Endothelial cell of umbilical vein (primary cell): ENCODE measurements at regions not wholly inside any gene's neighbourhood (a gene's known extent, or its start where the extent isn't known, plus 50 kb on each side); places are given as distances from the start of the nearest gene placed in this dataset.

Source experiments
- BruUV-seq: library from RNA; stranded (reverse); fragments of 400-500 nt; replicated peaks from 2 replicates; lab custom pipeline; 2021; lab: Mats Ljungman, UMichigan
- CTCF ChIA-PET: fragments of 300-600, 350-600 bp; sonication (Branson Sonifier 250); formaldehyde crosslinking; loops from one replicate; lab custom pipeline; 2021; ENCODE audit warnings: antibody characterized with exemption, inconsistent platforms; lab: Charles Lee
- POLR2A ChIA-PET: fragments of 300-600, 350-600 bp; sonication (Branson Sonifier 250); formaldehyde crosslinking; loops from one replicate; lab custom pipeline; 2021; ENCODE audit warnings: antibody characterized with exemption, inconsistent platforms; lab: Charles Lee
- DNase-seq: peaks from one replicate; pipeline ENCODE4 v3.0.0-alpha.2; 2011; ENCODE audit warnings: low read depth, low spot score
- FAIRE-seq: peaks from 2 replicates; lab custom pipeline; 2011; peaks lifted over from hg19 to GRCh38; lab: Jason Lieb, UNC
- H2AFZ ChIP-seq: 2 replicates; pipeline ENCODE4 v1.6.0; 2012; ENCODE audit warnings: low read depth, low read length, control low read depth, inconsistent platforms
- H3K27ac ChIP-seq: 2 replicates; pipeline ENCODE4 v1.5.1; 2011; ENCODE audit warnings: low read depth, mild to moderate bottlenecking, control low read depth, low read length, moderate library complexity; ENCODE audit not compliant: insufficient read depth
- H3K27me3 ChIP-seq, 2 experiments: 2 replicates each; pipeline versions ENCODE4 v1.6.0 to v1.6.1; 2011; ENCODE audit warnings: low read length in 2 of 2, mixed read lengths in 1 of 2; ENCODE audit not compliant: control insufficient read depth in 2 of 2, insufficient read depth in 2 of 2
- H3K36me3 ChIP-seq, 2 experiments: 2 replicates in 1 of 2; 3 replicates in 1 of 2; pipeline ENCODE4 v1.5.1; 2011; ENCODE audit warnings: low read length in 2 of 2, mild to moderate bottlenecking in 1 of 2, moderate library complexity in 1 of 2; ENCODE audit not compliant: control insufficient read depth in 2 of 2, insufficient read depth in 2 of 2; ENCODE audit errors: extremely low read depth in 1 of 2
- H3K4me1 ChIP-seq: 3 replicates; pipeline ENCODE4 v1.5.1; 2011; ENCODE audit warnings: mild to moderate bottlenecking, low read length; ENCODE audit not compliant: control insufficient read depth, insufficient read depth; ENCODE audit errors: extremely low read depth
- H3K4me2 ChIP-seq: 2 replicates; pipeline ENCODE4 v1.6.1; 2011; ENCODE audit warnings: low read length, control low read depth, mixed read lengths; ENCODE audit not compliant: insufficient read depth
- H3K4me3 ChIP-seq, 3 experiments: fragments of 200-600 bp in 1 of 3; sonication (generic), shearing (Covaris generic) in 1 of 3; replicated peaks in 1 of 3; 2 replicates each; pipeline ENCODE4 v1.5.1; 2011 to 2016; ENCODE audit warnings: control low read depth in 3 of 3, low read length in 3 of 3, mild to moderate bottlenecking in 2 of 3, inconsistent platforms in 1 of 3, low read depth in 1 of 3, moderate library complexity in 1 of 3; ENCODE audit not compliant: insufficient read depth in 1 of 3
- H3K79me2 ChIP-seq: 2 replicates; pipeline ENCODE4 v1.6.0; 2012; ENCODE audit warnings: low read length, inconsistent platforms; ENCODE audit not compliant: control insufficient read depth, insufficient read depth
- H3K9ac ChIP-seq: replicated peaks from 2 replicates; pipeline ENCODE3; 2011; ENCODE audit warnings: low read length, control low read depth; ENCODE audit not compliant: insufficient read depth; ENCODE audit errors: extremely low read depth
- H3K9me1 ChIP-seq: replicated peaks from 3 replicates; pipeline ENCODE4 v1.6.0; 2011; ENCODE audit warnings: mild to moderate bottlenecking, low read length; ENCODE audit not compliant: control insufficient read depth, insufficient read depth; ENCODE audit errors: extremely low read depth
- H3K9me3 ChIP-seq: replicated peaks from 2 replicates; pipeline ENCODE4 v1.5.1; 2012; ENCODE audit warnings: low read length, inconsistent platforms; ENCODE audit not compliant: control insufficient read depth, insufficient read depth
- H4K20me1 ChIP-seq: replicated peaks from 2 replicates; pipeline ENCODE3; 2011; ENCODE audit warnings: mild to moderate bottlenecking, low read length; ENCODE audit not compliant: control insufficient read depth, insufficient read depth; ENCODE audit errors: extremely low read depth
- CTCF ChIP-seq, 2 donors: IDR thresholded peaks; 1 replicate in 1 of 2; 2 replicates in 1 of 2; pipeline ENCODE4 v1.5.1; 2011; ENCODE audit warnings: low read length in 2 of 2, mild to moderate bottlenecking in 2 of 2, moderate library complexity in 2 of 2, control low read depth in 1 of 2, inconsistent platforms in 1 of 2, low read depth in 1 of 2; ENCODE audit not compliant: insufficient read depth in 1 of 2; ENCODE audit errors: extremely low read depth in 1 of 2
- EZH2 ChIP-seq: IDR thresholded peaks from 2 replicates; pipeline ENCODE4 v1.6.1; 2012; ENCODE audit warnings: borderline replicate concordance, low read depth, mild to moderate bottlenecking, moderate library complexity, low read length, inconsistent platforms; ENCODE audit not compliant: severe bottlenecking
- FOS ChIP-seq: IDR thresholded peaks from 2 replicates; pipeline ENCODE4 v1.6.1; 2011; ENCODE audit warnings: mild to moderate bottlenecking, low read length, moderate library complexity, borderline replicate concordance; ENCODE audit not compliant: insufficient read depth
- GATA2 ChIP-seq: IDR thresholded peaks from 2 replicates; pipeline ENCODE4 v1.7.0; 2011; ENCODE audit warnings: low read depth, mild to moderate bottlenecking, moderate library complexity, mixed read lengths, low read length; ENCODE audit not compliant: insufficient read length, insufficient read depth
- JUN ChIP-seq: IDR thresholded peaks from 2 replicates; pipeline ENCODE4 v1.6.1; 2011; ENCODE audit warnings: borderline replicate concordance, low read depth; ENCODE audit not compliant: insufficient read length, insufficient read depth
- MAX ChIP-seq: IDR thresholded peaks from 2 replicates; pipeline ENCODE4 v1.6.1; 2011; ENCODE audit not compliant: insufficient read depth, insufficient read length
- MYC ChIP-seq: IDR thresholded peaks from one replicate; pipeline ENCODE4 v1.6.1; 2011; ENCODE audit warnings: mild to moderate bottlenecking, low read depth, low read length
- POLR2A ChIP-seq: IDR thresholded peaks from 2 replicates; pipeline ENCODE4 v1.6.1; 2012; ENCODE audit warnings: low read depth, mild to moderate bottlenecking, control low read depth, low read length
- POLR2AphosphoS5 ChIP-seq: IDR thresholded peaks from 2 replicates; pipeline ENCODE4 v1.6.1; 2012; ENCODE audit warnings: low read depth, mild to moderate bottlenecking, control low read depth, low read length, moderate library complexity; ENCODE audit not compliant: insufficient read depth
- dilution Hi-C: fragments of 300-500 bp; cut with MboI; formaldehyde crosslinking; loops from one replicate; pipeline ENCODE4 v1.15.0; 2019; ENCODE audit warnings: low sequenced_read_pairs; ENCODE audit not compliant: extremely low pct_ligation_motif_present
- intact Hi-C: fragments of 100-400 bp; cut with micrococcal nuclease; formaldehyde crosslinking; loops from one replicate; pipeline ENCODE4 v1.10.0; 2022

GRCh38 chr4:27178061-27178460, 317.4 kb downstream of the STIM2 start:
- H3K9me1 ChIP-seq = no peaks in the 10 kb centered on the region
- ChIA-PET POLR2A (no interaction called here), CTCF (no interaction called here)
- FAIRE-seq (no peak), DNase-seq (no peak)
- no peak overlapping the region for H3K9ac ChIP-seq
- BruUV-seq = no TSS peak
- H4K20me1 ChIP-seq = no peaks in the 10 kb centered on the region
- H3K27me3 ChIP-seq = no peaks in the 10 kb centered on the region
- H2AFZ ChIP-seq = no peak overlapping the region
- intact Hi-C loops (no loop called here), dilution Hi-C loops (no loop called here)
- H3K79me2 ChIP-seq = no peaks in the 10 kb centered on the region
- TF ChIP-seq POLR2AphosphoS5 (no peak), CTCF (IDR thresholded peaks at IDR 0.05; ENCODE audit: extremely low read depth in 1 of 2, insufficient read depth in 1 of 2, low read depth in 1 of 2, low read length in 2 of 2) (no peak)
- H3K4me2 ChIP-seq = no peak overlapping the region
- no peak overlapping the region for H3K4me3 ChIP-seq
- no peaks in the 10 kb centered on the region for H3K36me3 ChIP-seq
- H3K9me3 ChIP-seq = no peaks in the 10 kb centered on the region
- no peaks in the 10 kb centered on the region for H3K4me1 ChIP-seq
- H3K27ac ChIP-seq = no peak overlapping the region

- H3K4me2 ChIP-seq = no peak overlapping the region
- no peak overlapping the region for H2AFZ ChIP-seq
- CTCF ChIA-PET = no interaction called here
- dilution Hi-C loops (no loop called here), intact Hi-C loops (no loop called here)
- H3K79me2 ChIP-seq = no peaks in the 10 kb centered on the region
- DNase-seq (no peak), FAIRE-seq (no peak)
- H3K27ac ChIP-seq = no peak overlapping the region
- H3K9ac ChIP-seq = no peak overlapping the region
- H3K9me3 ChIP-seq = no peaks in the 10 kb centered on the region
- H3K4me3 ChIP-seq = no peak overlapping the region
- TF ChIP-seq POLR2AphosphoS5 (no peak), GATA2 (no peak), FOS (no peak), MAX (no peak), POLR2A (no peak), MYC (no peak), JUN (no peak), CTCF (IDR thresholded peaks at IDR 0.05; ENCODE audit: extremely low read depth in 1 of 2, insufficient read depth in 1 of 2, low read depth in 1 of 2, low read length in 2 of 2) (no peak), EZH2 (no peak)
- H3K27me3 ChIP-seq = no peaks in the 10 kb centered on the region
- no TSS peak for BruUV-seq
- POLR2A ChIA-PET = no interaction called here
- no peaks in the 10 kb centered on the region for H3K9me1 ChIP-seq
- no peaks in the 10 kb centered on the region for H4K20me1 ChIP-seq
- no peaks in the 10 kb centered on the region for H3K36me3 ChIP-seq
- H3K4me1 ChIP-seq = no peaks in the 10 kb centered on the region
Observed at GRCh38 chr4:27181693-27182092, 321.1 kb downstream of the STIM2 start.
